ENCODE measurements at regions not wholly inside any gene's neighbourhood (a gene's known extent, or its start where the extent isn't known, plus 50 kb on each side); places are given as distances from the start of the nearest gene placed in this dataset.

DNA sequence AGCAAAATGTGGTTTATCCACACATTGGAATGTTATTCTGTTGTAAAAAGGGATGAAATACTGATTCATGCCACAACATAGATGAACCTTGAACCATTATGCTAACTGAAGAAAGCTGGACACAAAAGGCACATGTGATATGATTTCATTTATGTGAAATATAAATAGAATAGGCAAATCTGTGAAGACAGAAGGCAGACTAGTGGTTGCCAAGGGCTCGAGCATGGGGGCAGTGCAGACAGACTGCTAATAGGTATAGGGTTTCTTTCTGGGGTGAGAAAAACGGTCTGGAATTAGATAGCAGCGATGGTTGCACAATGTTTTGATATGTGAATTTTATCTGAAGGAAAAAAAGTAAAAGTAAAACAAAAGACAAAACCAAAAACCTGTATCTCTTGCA, 54.6 kb upstream of the FNDC1 start:
- TF ChIP-seq, protein P1, sequence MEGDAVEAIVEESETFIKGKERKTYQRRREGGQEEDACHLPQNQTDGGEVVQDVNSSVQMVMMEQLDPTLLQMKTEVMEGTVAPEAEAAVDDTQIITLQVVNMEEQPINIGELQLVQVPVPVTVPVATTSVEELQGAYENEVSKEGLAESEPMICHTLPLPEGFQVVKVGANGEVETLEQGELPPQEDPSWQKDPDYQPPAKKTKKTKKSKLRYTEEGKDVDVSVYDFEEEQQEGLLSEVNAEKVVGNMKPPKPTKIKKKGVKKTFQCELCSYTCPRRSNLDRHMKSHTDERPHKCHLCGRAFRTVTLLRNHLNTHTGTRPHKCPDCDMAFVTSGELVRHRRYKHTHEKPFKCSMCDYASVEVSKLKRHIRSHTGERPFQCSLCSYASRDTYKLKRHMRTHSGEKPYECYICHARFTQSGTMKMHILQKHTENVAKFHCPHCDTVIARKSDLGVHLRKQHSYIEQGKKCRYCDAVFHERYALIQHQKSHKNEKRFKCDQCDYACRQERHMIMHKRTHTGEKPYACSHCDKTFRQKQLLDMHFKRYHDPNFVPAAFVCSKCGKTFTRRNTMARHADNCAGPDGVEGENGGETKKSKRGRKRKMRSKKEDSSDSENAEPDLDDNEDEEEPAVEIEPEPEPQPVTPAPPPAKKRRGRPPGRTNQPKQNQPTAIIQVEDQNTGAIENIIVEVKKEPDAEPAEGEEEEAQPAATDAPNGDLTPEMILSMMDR (optimal IDR thresholded peaks at IDR 0.05 in 1 of 3, IDR thresholded peaks at IDR 0.05 in 1 of 3, conservative IDR thresholded peaks at IDR 0.05 in 1 of 3; ENCODE audit: extremely low read depth in 1 of 3, insufficient read depth in 2 of 3, low read length in 3 of 3) = no peak
- TF ChIP-seq EZH2 (IDR thresholded peaks at IDR 0.05; ENCODE audit: low read length) = no peak

Measured in keratinocyte (primary cell).